ENCODE measurements at regions not wholly inside any gene's neighbourhood (a gene's known extent, or its start where the extent isn't known, plus 50 kb on each side); places are given as distances from the start of the nearest gene placed in this dataset.

DNA sequence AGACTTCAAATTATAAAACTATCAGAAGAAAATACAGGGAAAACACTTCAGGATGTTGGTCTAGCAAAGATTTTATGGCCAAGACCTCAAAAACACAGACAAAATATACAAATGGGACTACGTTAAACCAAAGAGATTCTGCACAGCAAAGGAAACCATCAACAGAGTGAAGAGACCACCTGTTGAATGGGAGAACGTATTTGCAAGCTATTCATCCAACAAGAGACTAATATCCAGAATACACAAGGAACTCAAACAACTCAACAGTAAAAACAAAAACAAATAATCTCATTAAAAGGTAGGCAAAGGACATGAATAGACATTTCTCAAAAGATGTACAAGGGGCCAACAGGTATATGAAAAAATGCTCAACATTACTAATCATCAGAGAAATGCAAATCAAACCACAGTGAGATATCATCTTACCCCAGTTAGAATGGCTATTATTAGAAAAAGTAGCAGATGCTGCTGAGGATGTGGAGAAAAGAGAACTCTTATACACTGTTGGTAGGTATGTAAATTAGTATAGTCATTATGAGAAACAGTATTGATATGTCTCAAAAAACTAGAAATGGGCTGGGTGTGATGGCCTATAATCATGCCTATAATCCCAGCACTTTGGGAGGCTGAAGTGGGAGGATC, 112.6 kb downstream of the LRIG2 start:
- Histone ChIP-seq H2BK5ac (ENCODE audit: low read length) (no peak overlapping the region), H3K27ac (replicated peaks; ENCODE audit: low read length) (no peak overlapping the region), H2BK120ac (ENCODE audit: low read depth, low read length) (no peak overlapping the region), H4K91ac (ENCODE audit: low read depth, low read length, poor library complexity) (no peak overlapping the region), H3K14ac (ENCODE audit: low read length) (no peak overlapping the region), H3K9me3 (replicated peaks in 1 of 2; ENCODE audit: control insufficient read depth in 2 of 2, insufficient read depth in 1 of 2, low read depth in 1 of 2, low read length in 2 of 2) (no peaks in the 10 kb centered on the region), H3K18ac (ENCODE audit: low read length) (no peak overlapping the region), H3K4me1 (ENCODE audit: control insufficient read depth in 2 of 2, insufficient read depth in 1 of 2, low read depth in 1 of 2, low read length in 2 of 2) (peaks cover 0 to 4% of the 10 kb centered on the region in 2 donors), H3K79me1 (ENCODE audit: low read depth, low read length) (no peaks in the 10 kb centered on the region), H3K4me3 (ENCODE audit: low read length in 2 of 2) (no peak overlapping the region), H3K27me3 (ENCODE audit: control insufficient read depth in 3 of 3, insufficient read depth in 3 of 3, low read depth in 1 of 3, low read length in 3 of 3) (peaks cover 0 to 2% (median 0%) of the 10 kb centered on the region in 3 experiments), H3K23ac (ENCODE audit: low read depth, low read length, poor library complexity) (no peak overlapping the region), H2BK15ac (ENCODE audit: low read length) (no peak overlapping the region), H4K8ac (ENCODE audit: low read depth, low read length) (no peak overlapping the region), H2AFZ (ENCODE audit: low read length) (no peak overlapping the region), H3K9ac (ENCODE audit: low read depth, low read length, poor library complexity) (no peak overlapping the region), H2AK5ac (ENCODE audit: low read depth, low read length) (no peak overlapping the region), H2BK12ac (ENCODE audit: low read length) (no peak overlapping the region), H3K4me2 (ENCODE audit: insufficient read depth, low read length, poor library complexity, severe bottlenecking) (no peak overlapping the region), H3K4ac (ENCODE audit: low read length) (no peak overlapping the region), H3K36me3 (replicated peaks in 1 of 2; ENCODE audit: control insufficient read depth in 2 of 2, insufficient read depth in 2 of 2, low read length in 2 of 2) (no peaks in the 10 kb centered on the region)
- no peak for DNase-seq (ENCODE audit: low spot score)
- no CpG with 5 or more reads among the region's 2 CpGs for WGBS, 2 donors (ENCODE audit: extremely low coverage in 2 of 2, insufficient read length in 2 of 2, insufficient replicate concordance in 1 of 2)

DNA sequence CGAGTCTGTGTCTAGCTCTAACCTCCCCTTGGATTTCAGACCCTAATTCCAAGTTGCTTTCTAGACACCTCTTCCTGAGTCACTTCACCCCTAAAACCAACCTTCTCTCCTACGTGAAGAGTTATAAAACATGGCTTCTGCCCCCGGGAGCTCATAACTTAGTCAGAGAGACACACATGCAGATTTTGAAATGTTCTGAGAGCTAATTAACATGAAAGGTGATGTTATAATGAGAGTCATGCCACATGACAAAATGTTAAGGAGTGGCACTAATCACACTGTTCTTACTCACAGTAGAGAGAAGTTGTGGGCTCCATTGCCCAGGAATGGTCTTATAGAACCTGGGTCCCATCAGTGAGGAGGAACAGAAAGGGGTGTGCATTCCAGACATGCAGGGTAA, 117.1 kb downstream of the LRIG2 start:
- Histone ChIP-seq H3K27me3 (ENCODE audit: control insufficient read depth in 3 of 3, insufficient read depth in 3 of 3, low read depth in 1 of 3, low read length in 3 of 3) (peaks cover 0 to 2% (median 0%) of the 10 kb centered on the region in 3 experiments), H2BK15ac (ENCODE audit: low read length) (no peak overlapping the region), H3K4me1 (ENCODE audit: control insufficient read depth in 2 of 2, insufficient read depth in 1 of 2, low read depth in 1 of 2, low read length in 2 of 2) (peaks cover 0 to 4% of the 10 kb centered on the region in 2 donors), H4K8ac (ENCODE audit: low read depth, low read length) (no peak overlapping the region), H3K4me2 (ENCODE audit: insufficient read depth, low read length, poor library complexity, severe bottlenecking) (no peak overlapping the region), H3K9ac (ENCODE audit: low read depth, low read length, poor library complexity) (no peak overlapping the region), H3K4ac (ENCODE audit: low read length) (no peak overlapping the region), H3K18ac (ENCODE audit: low read length) (no peak overlapping the region), H3K4me3 (ENCODE audit: low read length in 2 of 2) (no peak overlapping the region), H3K23ac (ENCODE audit: low read depth, low read length, poor library complexity) (no peak overlapping the region), H2AFZ (ENCODE audit: low read length) (no peak overlapping the region), H2AK5ac (ENCODE audit: low read depth, low read length) (no peak overlapping the region), H2BK12ac (ENCODE audit: low read length) (no peak overlapping the region), H4K91ac (ENCODE audit: low read depth, low read length, poor library complexity) (no peak overlapping the region), H3K36me3 (replicated peaks in 1 of 2; ENCODE audit: control insufficient read depth in 2 of 2, insufficient read depth in 2 of 2, low read length in 2 of 2) (no peaks in the 10 kb centered on the region), H3K79me1 (ENCODE audit: low read depth, low read length) (no peaks in the 10 kb centered on the region), H3K14ac (ENCODE audit: low read length) (no peak overlapping the region), H2BK120ac (ENCODE audit: low read depth, low read length) (no peak overlapping the region), H2BK5ac (ENCODE audit: low read length) (no peak overlapping the region), H3K27ac (replicated peaks; ENCODE audit: low read length) (no peak overlapping the region), H3K9me3 (replicated peaks in 1 of 2; ENCODE audit: control insufficient read depth in 2 of 2, insufficient read depth in 1 of 2, low read depth in 1 of 2, low read length in 2 of 2) (no peaks in the 10 kb centered on the region)
- WGBS, 2 donors (ENCODE audit: extremely low coverage in 2 of 2, insufficient read length in 2 of 2, insufficient replicate concordance in 1 of 2): no CpG with 5 or more reads among the region's 3 CpGs
- DNase-seq (ENCODE audit: low spot score): no peak

DNA sequence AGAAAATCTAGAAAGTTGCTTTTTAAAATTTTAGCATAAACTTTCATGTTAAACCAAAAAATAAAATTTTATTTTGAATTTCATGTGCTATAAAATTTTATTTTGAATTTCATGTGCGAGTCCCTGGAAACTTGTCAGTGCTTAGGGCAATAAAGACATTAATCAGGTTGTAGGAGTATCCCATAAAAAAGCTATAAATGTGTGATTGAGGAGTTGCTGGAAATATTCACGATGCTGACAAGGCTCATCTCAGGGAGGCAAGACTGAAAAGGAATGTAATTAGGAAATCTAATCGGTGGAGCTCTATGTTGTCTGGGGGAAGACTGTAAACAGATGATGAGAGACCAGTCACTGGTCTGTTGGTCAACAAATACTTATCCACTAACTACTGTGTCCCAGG, 117.9 kb downstream of the LRIG2 start:
- Histone ChIP-seq H3K23ac (ENCODE audit: low read depth, low read length, poor library complexity) (no peak overlapping the region), H2BK5ac (ENCODE audit: low read length) (no peak overlapping the region), H3K27me3 (ENCODE audit: control insufficient read depth in 3 of 3, insufficient read depth in 3 of 3, low read depth in 1 of 3, low read length in 3 of 3) (peaks cover 0 to 2% (median 0%) of the 10 kb centered on the region in 3 experiments), H3K4me2 (ENCODE audit: insufficient read depth, low read length, poor library complexity, severe bottlenecking) (no peak overlapping the region), H4K8ac (ENCODE audit: low read depth, low read length) (no peak overlapping the region), H3K4me1 (ENCODE audit: control insufficient read depth in 2 of 2, insufficient read depth in 1 of 2, low read depth in 1 of 2, low read length in 2 of 2) (peaks cover 0 to 4% of the 10 kb centered on the region in 2 donors), H4K91ac (ENCODE audit: low read depth, low read length, poor library complexity) (no peak overlapping the region), H3K4me3 (ENCODE audit: low read length in 2 of 2) (no peak overlapping the region), H3K18ac (ENCODE audit: low read length) (no peak overlapping the region), H3K4ac (ENCODE audit: low read length) (no peak overlapping the region), H2BK15ac (ENCODE audit: low read length) (no peak overlapping the region), H2BK12ac (ENCODE audit: low read length) (no peak overlapping the region), H3K9me3 (replicated peaks in 1 of 2; ENCODE audit: control insufficient read depth in 2 of 2, insufficient read depth in 1 of 2, low read depth in 1 of 2, low read length in 2 of 2) (no peaks in the 10 kb centered on the region), H3K27ac (replicated peaks; ENCODE audit: low read length) (no peak overlapping the region), H2BK120ac (ENCODE audit: low read depth, low read length) (no peak overlapping the region), H3K14ac (ENCODE audit: low read length) (no peak overlapping the region), H3K9ac (ENCODE audit: low read depth, low read length, poor library complexity) (no peak overlapping the region), H2AK5ac (ENCODE audit: low read depth, low read length) (no peak overlapping the region), H3K36me3 (replicated peaks in 1 of 2; ENCODE audit: control insufficient read depth in 2 of 2, insufficient read depth in 2 of 2, low read length in 2 of 2) (no peaks in the 10 kb centered on the region), H3K79me1 (ENCODE audit: low read depth, low read length) (no peaks in the 10 kb centered on the region), H2AFZ (ENCODE audit: low read length) (no peak overlapping the region)
- no peak for DNase-seq (ENCODE audit: low spot score)
- WGBS, 2 donors (ENCODE audit: extremely low coverage in 2 of 2, insufficient read length in 2 of 2, insufficient replicate concordance in 1 of 2): no CpG with 5 or more reads among the region's 3 CpGs

- no CpG with 5 or more reads among the region's 11 CpGs for WGBS, 2 donors (ENCODE audit: extremely low coverage in 2 of 2, insufficient read length in 2 of 2, insufficient replicate concordance in 1 of 2)
- no peak overlapping the region for H2BK120ac ChIP-seq (ENCODE audit: low read depth, low read length)
- no peaks in the 10 kb centered on the region for H3K9me3 ChIP-seq (replicated peaks in 1 of 2; ENCODE audit: control insufficient read depth in 2 of 2, insufficient read depth in 1 of 2, low read depth in 1 of 2, low read length in 2 of 2)
- no peak overlapping the region for H2BK12ac ChIP-seq (ENCODE audit: low read length)
- no peak overlapping the region for H3K23ac ChIP-seq (ENCODE audit: low read depth, low read length, poor library complexity)
- no peaks in the 10 kb centered on the region for H3K36me3 ChIP-seq (replicated peaks in 1 of 2; ENCODE audit: control insufficient read depth in 2 of 2, insufficient read depth in 2 of 2, low read length in 2 of 2)
- H2AFZ ChIP-seq (ENCODE audit: low read length): no peak overlapping the region
- H3K27me3 ChIP-seq (ENCODE audit: control insufficient read depth in 3 of 3, insufficient read depth in 3 of 3, low read depth in 1 of 3, low read length in 3 of 3): peaks cover 0 to 2% (median 0%) of the 10 kb centered on the region in 3 experiments
- no peak overlapping the region for H3K4me3 ChIP-seq (ENCODE audit: low read length in 2 of 2)
- no peak overlapping the region for H3K14ac ChIP-seq (ENCODE audit: low read length)
- H3K9ac ChIP-seq (ENCODE audit: low read depth, low read length, poor library complexity): no peak overlapping the region
- H3K4me2 ChIP-seq (ENCODE audit: insufficient read depth, low read length, poor library complexity, severe bottlenecking): no peak overlapping the region
- no peak overlapping the region for H2BK15ac ChIP-seq (ENCODE audit: low read length)
- H4K8ac ChIP-seq (ENCODE audit: low read depth, low read length): no peak overlapping the region
- H3K27ac ChIP-seq (replicated peaks; ENCODE audit: low read length): no peak overlapping the region
- H3K79me1 ChIP-seq (ENCODE audit: low read depth, low read length): no peaks in the 10 kb centered on the region
- no peak overlapping the region for H4K91ac ChIP-seq (ENCODE audit: low read depth, low read length, poor library complexity)
- peaks cover 0 to 4% of the 10 kb centered on the region in 2 donors for H3K4me1 ChIP-seq (ENCODE audit: control insufficient read depth in 2 of 2, insufficient read depth in 1 of 2, low read depth in 1 of 2, low read length in 2 of 2)
- no peak overlapping the region for H3K18ac ChIP-seq (ENCODE audit: low read length)
- DNase-seq (ENCODE audit: low spot score): no peak
- H3K4ac ChIP-seq (ENCODE audit: low read length): no peak overlapping the region
- H2AK5ac ChIP-seq (ENCODE audit: low read depth, low read length): no peak overlapping the region
- H2BK5ac ChIP-seq (ENCODE audit: low read length): no peak overlapping the region
Measured at GRCh38 chr1:113191579-113192076, 118.6 kb downstream of the LRIG2 start.
